Keratinocyte (primary cell): ENCODE measurements at regions not wholly inside any gene's neighbourhood (a gene's known extent, or its start where the extent isn't known, plus 50 kb on each side); places are given as distances from the start of the nearest gene placed in this dataset.

Experiments used
- EZH2 ChIP-seq: IDR thresholded peaks from one replicate; pipeline ENCODE4 v1.6.1; 2012; ENCODE audit warnings: inconsistent platforms, mild to moderate bottlenecking, low read length, moderate library complexity
- TF ChIP-seq, protein P1 (sequence below), 3 experiments: IDR thresholded peaks in 1 of 3; conservative IDR thresholded peaks in 1 of 3; optimal IDR thresholded peaks in 1 of 3; 2 replicates in 2 of 3; 3 replicates in 1 of 3; pipeline versions ENCODE3 to v1.5.1; 2011; ENCODE audit warnings: low read length in 3 of 3, mild to moderate bottlenecking in 3 of 3, moderate library complexity in 2 of 3, control low read depth in 1 of 3, inconsistent platforms in 1 of 3; ENCODE audit not compliant: insufficient read depth in 2 of 3; ENCODE audit errors: extremely low read depth in 1 of 3

- no peak for TF ChIP-seq EZH2
- TF ChIP-seq, protein P1, sequence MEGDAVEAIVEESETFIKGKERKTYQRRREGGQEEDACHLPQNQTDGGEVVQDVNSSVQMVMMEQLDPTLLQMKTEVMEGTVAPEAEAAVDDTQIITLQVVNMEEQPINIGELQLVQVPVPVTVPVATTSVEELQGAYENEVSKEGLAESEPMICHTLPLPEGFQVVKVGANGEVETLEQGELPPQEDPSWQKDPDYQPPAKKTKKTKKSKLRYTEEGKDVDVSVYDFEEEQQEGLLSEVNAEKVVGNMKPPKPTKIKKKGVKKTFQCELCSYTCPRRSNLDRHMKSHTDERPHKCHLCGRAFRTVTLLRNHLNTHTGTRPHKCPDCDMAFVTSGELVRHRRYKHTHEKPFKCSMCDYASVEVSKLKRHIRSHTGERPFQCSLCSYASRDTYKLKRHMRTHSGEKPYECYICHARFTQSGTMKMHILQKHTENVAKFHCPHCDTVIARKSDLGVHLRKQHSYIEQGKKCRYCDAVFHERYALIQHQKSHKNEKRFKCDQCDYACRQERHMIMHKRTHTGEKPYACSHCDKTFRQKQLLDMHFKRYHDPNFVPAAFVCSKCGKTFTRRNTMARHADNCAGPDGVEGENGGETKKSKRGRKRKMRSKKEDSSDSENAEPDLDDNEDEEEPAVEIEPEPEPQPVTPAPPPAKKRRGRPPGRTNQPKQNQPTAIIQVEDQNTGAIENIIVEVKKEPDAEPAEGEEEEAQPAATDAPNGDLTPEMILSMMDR (optimal IDR thresholded peaks at IDR 0.05 in 1 of 3, IDR thresholded peaks at IDR 0.05 in 1 of 3, conservative IDR thresholded peaks at IDR 0.05 in 1 of 3; ENCODE audit: extremely low read depth in 1 of 3, insufficient read depth in 2 of 3, low read length in 3 of 3), result no peak
These were observed 213.7 kb downstream of the GXYLT1 start for GRCh38 chr12:41930866-41931437.
